SK-N-SH treated with all-trans-retinoic acid at 6 μM for 48 hours (cell line): ENCODE measurements at regions not wholly inside any gene's neighbourhood (a gene's known extent, or its start where the extent isn't known, plus 50 kb on each side); places are given as distances from the start of the nearest gene placed in this dataset.

Source experiments
- PATZ1 ChIP-seq: fragments of 250-450 bp; sonication (Bioruptor Pico); IDR thresholded peaks from 2 replicates; pipeline ENCODE4 v1.8.0; 2020; ENCODE audit warnings: mild to moderate bottlenecking, moderate library complexity, borderline replicate concordance
- RARB ChIP-seq: fragments of 250-450 bp; sonication (Bioruptor Pico); IDR thresholded peaks from 2 replicates; pipeline ENCODE4 v1.8.0; 2021; ENCODE audit warnings: mild to moderate bottlenecking, moderate library complexity
- ZFP3 ChIP-seq: fragments of 250-450 bp; sonication (Bioruptor Pico); IDR thresholded peaks from 2 replicates; pipeline ENCODE4 v1.5.0; 2020; ENCODE audit warnings: mild to moderate bottlenecking, moderate library complexity
- ZNF565 ChIP-seq: fragments of 450-650 bp; formaldehyde crosslinking; conservative IDR thresholded peaks from 2 replicates; pipeline ENCODE4 v1.5.0; 2020; ENCODE audit warnings: low read depth, mild to moderate bottlenecking, moderate library complexity
- ZNF70 ChIP-seq: fragments of 450-650 bp; formaldehyde crosslinking; IDR thresholded peaks from 2 replicates; pipeline ENCODE4 v1.5.0; 2020; ENCODE audit warnings: mild to moderate bottlenecking, moderate library complexity
- TF ChIP-seq, protein P1 (sequence below): fragments of 250-450 bp; sonication (Bioruptor Pico); IDR thresholded peaks from 2 replicates; pipeline ENCODE4 v1.5.1; 2020; ENCODE audit warnings: low read depth, mild to moderate bottlenecking, moderate library complexity

DNA sequence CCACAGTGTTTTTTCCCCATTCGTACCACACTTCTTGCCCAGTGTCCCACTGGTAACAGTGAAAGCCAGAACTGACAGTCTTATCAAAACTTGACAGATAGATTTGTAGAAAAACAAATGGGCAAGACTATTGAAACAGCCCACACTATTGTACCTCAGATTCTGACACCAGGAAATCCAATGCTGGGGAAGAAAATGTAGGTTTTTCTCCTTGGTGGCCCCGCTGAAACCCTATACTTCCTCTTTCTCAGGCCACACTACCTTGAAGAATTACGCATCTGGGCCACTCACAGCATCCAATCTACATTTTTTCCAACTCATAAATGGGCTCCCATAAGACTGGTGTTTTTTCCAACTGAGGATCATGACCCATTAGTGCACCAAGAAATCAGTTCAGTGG, 90.9 kb upstream of the HDDC2 start:
- TF ChIP-seq RARB (no peak), ZNF565 (CRISPR knock-in tag) (no peak), ZFP3 (CRISPR knock-in tag) (no peak), ZNF70 (CRISPR knock-in tag) (no peak), PATZ1 (no peak)
- TF ChIP-seq, protein P1, sequence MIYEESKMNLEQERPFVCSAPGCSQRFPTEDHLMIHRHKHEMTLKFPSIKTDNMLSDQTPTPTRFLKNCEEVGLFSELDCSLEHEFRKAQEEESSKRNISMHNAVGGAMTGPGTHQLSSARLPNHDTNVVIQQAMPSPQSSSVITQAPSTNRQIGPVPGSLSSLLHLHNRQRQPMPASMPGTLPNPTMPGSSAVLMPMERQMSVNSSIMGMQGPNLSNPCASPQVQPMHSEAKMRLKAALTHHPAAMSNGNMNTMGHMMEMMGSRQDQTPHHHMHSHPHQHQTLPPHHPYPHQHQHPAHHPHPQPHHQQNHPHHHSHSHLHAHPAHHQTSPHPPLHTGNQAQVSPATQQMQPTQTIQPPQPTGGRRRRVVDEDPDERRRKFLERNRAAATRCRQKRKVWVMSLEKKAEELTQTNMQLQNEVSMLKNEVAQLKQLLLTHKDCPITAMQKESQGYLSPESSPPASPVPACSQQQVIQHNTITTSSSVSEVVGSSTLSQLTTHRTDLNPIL (CRISPR knock-in tag) = no peak
